ENCODE measurements at regions not wholly inside any gene's neighbourhood (a gene's known extent, or its start where the extent isn't known, plus 50 kb on each side); places are given as distances from the start of the nearest gene placed in this dataset.

- TF ChIP-seq EZH2 (IDR thresholded peaks at IDR 0.05) (no peak), POLR2AphosphoS5 (IDR thresholded peaks at IDR 0.05; ENCODE audit: borderline replicate concordance, low read depth, low read length) (no peak)
These were observed 562.1 kb downstream of the XIRP2 start for GRCh38 chr2:167450364-167450763.
